ENCODE measurements at regions not wholly inside any gene's neighbourhood (a gene's known extent, or its start where the extent isn't known, plus 50 kb on each side); places are given as distances from the start of the nearest gene placed in this dataset.

DNA sequence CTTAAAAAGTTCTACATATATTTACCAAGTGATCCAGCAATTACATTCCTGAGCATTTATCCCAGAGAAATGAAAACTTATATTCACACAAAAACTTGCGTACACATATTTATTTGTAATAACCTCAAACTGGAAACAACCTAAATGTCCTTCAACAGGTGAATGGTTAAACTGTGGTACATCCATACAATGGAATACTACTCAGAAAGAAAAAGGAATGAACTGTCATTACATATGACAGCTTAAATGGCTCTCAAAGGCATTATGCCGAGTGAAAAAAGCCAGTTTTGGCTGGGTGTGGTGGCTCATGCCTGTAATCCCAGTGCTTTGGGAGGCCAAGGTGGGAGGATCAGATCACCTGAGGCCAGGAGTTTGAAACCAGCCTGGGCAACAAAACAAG lies 79.1 kb upstream of the DYNC1I2 start:
- no peak for DNase-seq

DNA sequence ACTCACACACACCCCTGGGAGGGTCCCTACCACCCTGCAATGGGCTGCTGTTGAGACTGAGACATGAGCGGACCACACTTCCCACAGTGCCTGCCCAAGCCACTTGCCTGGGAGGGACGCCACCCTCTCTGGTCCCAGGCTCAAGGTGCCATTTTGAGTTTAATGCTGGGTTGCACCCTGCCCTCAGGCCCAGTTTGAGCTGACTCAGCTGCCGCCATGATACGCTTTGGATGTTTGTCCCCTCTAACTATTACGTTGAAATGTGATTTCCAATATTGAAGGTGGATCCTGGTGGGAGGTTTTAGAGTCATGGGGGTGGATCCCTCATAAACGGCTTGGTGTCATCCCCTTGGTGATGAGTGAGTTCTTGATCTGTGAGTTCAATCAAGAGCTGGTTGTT lies 76.4 kb upstream of the DYNC1I2 start:
- no peak for DNase-seq

DNA sequence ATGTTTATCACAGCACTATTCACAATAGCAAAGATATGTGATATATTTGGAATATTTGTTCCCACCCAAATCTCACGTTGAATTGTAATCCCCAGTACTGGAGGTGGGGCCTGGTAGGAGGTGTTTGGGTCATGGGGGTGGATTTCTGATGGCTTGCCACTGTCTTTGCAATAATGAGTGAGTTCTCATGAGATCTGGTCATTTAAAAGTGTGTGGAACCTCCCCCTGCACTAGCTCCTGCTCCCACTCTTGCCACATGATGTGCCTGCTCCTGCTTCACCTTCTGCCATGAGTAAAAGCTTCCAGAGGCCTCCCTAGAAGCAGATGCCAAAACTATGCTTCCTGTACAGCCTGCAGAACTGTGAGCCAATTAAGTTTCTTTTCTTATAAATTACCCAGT lies 72.2 kb upstream of the DYNC1I2 start:
- peak; percentile 31 for DNase-seq

DNA sequence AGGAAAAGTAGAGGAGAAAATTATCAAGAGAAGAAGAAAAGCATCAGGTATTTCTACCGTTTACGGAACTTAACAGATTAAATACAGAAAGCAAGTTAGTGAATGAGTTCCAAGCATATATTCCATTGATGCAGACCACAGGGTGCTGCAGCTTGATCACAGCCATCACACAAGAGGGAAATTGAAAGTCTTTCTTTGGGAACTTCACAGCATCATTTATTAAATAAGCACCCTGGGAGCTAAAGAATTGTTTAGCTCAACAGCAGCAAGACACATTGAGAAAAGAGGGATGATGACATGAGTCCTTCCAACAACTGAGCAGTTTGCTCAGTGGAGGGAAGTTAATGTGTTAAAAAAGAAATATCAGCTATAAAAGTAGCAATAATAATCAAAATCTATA lies 69.3 kb upstream of the DYNC1I2 start:
- no peak for DNase-seq

DNA sequence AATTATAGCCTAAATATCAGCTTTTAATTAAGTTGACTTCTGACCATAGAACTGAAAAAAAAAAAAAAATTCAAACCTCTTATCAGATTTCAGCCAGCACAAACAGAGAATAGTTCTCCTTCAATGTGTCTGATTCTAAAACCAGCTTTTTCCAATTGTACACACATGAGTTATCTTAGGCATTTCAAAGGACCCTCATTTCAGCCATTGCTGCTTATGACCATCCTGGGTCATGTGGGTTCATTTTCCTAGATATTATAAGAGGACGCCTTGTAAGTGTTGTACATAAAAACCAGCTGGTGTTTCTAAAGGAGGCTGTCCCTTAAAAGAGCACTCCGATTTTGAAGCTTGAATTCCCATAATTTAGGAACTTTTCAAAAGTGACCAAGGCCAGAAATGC lies 62.3 kb upstream of the DYNC1I2 start:
- no peak for DNase-seq

DNA sequence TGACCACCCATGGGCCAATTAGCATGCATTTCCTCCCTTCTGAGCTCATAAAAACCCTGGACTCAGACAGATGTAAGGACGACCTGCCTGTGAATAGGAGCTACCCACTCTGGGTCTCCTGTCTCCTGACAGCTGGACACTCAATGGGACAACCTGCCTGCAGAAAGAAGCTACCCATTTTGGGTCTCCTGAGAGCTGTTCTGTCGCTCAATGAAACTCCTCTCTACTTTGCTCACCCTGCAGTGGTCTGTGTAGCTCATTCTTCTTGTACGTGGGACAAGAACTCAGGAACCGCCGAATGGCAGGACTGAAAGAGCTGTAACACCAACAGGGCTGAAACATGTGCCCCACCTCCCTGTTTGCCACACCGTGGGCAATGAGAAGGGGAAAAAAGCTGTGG lies 60.3 kb upstream of the DYNC1I2 start:
- no peak for DNase-seq

DNA sequence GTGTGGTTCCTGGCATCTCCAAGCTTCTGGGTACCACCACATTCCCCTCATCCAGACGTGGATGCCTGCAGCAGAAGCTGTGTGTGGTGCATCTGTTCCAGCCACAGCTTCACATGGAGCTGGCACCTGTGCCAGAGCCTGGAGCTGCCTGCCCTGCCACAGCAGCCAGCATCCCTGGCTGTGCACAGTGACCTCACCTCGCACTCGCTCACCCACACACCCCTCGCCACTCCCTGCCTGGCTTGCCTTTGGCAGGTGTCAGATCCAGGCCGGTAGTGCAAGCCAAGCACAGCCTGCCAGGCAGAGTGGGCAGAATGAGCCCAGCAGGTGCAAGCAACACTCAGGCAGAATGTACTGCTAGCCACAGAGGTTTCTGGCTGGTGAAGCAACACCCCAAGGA lies 59.9 kb upstream of the DYNC1I2 start:
- no peak for DNase-seq

DNA sequence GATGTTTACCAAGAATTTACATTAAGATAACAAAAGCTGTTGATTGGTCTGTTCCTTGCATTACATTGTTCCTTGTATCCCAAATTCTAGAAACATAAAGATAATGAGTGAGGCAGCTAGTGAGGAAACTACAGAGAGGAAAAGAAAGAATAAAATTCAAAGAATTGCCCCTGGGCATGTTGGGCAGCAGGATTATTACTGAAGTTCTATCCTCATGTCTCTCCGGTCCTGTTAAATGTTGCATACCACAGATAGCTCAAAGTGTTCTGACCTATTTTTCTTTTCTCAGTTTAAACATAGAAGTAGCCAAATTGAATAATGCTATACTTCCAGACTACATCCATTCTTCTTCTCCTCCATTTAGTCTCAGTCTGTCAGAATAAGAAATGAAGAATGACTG lies 58.2 kb upstream of the DYNC1I2 start:
- peak; percentile 16 for DNase-seq

DNA sequence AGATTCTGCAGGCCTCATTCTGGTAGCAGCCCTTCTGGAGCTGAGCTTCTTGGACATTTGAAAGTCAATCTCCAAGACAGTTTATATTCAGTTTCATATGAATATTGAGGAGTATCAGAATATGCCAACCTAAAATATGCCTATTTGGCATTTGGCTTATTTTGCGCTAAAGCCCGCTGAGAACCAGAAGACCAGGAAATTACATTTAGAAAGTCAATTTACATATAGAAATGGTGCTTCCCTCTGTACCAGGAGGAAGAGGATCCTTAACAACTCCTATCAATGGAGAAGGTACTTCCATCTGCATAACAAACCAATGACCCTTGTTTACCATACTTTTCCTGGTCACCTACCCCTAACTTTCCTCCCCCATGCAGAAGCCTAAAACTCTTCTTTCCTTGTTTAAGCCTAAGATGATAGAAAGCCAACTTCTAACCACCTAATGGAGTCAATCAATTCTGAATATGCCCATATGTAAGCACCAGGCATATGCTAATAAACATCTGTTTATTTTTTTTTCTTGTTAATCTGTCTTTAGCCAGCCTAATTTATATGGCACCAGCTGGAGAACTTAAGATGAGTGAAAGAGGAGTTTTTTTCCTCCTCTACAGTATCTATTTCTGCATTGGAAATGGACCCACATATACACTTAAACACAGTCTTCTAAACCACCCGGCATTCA lies 57.0 kb upstream of the DYNC1I2 start:
- DNase-seq: no peak

DNA sequence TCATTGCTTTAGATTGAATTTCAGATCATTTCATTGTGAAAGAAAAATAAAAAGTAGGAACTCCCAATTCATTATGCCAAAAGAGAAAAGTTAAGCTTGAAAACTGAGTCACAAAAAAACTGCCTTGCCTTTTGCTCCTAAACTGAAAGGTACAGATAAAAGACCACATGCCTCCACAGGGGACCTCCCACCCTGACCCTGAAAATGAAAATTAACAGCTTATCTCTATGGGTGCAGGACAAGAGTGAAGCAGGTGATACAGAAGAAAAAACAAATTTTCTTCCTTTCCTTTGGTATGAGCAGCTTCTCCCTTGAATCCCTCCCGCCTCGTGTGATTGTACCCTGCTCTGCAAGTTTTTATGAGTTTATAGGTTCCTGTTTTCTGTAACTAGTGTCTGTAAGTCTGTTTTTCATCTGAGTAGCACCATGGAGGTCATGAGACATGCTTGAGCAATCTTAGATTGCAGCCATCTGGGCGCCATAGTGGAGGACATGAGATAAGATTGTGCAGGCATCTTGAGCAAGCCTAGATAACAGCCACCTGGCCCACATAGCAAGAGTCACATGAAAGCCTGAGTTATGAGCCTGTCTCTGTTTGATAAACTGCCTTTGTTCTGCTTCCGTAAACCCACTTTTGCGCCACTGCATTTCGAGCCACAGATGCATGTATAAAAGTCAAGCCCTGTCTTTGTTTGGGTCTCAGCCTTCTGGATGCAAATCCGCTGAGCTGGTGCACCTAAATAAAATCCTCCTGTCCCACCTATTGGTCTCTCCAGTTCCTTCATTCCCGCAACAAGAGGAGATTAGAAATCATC lies 56.2 kb upstream of the DYNC1I2 start:
- no peak for DNase-seq
